Endodermal cell (in vitro differentiated cells): ENCODE measurements at regions not wholly inside any gene's neighbourhood (a gene's known extent, or its start where the extent isn't known, plus 50 kb on each side); places are given as distances from the start of the nearest gene placed in this dataset.

Experiments used
- DNase-seq: peaks from one replicate; pipeline ENCODE4 v3.0.0-alpha.2; 2017
- H3K27ac ChIP-seq: 2 replicates; pipeline ENCODE4 v1.5.1; 2013; ENCODE audit warnings: mild to moderate bottlenecking, low read depth, low read length, moderate library complexity
- H3K27me3 ChIP-seq: 2 replicates; pipeline ENCODE4 v1.6.1; 2013; ENCODE audit warnings: mild to moderate bottlenecking, low read length, moderate library complexity; ENCODE audit not compliant: insufficient read depth, control insufficient read depth, poor library complexity, severe bottlenecking
- H3K36me3 ChIP-seq: 2 replicates; pipeline ENCODE4 v1.7.0; 2013; ENCODE audit warnings: mild to moderate bottlenecking, low read length, moderate library complexity; ENCODE audit not compliant: control insufficient read depth, insufficient read depth
- H3K4me1 ChIP-seq: one replicate; pipeline ENCODE4 v1.7.0; 2013; ENCODE audit warnings: low read length; ENCODE audit not compliant: control insufficient read depth, insufficient read depth
- H3K4me3 ChIP-seq: 2 replicates; pipeline ENCODE4 v1.5.1; 2013; ENCODE audit warnings: mild to moderate bottlenecking, low read length, moderate library complexity
- H3K9ac ChIP-seq: 2 replicates; pipeline ENCODE4 v1.6.1; 2013; ENCODE audit warnings: mild to moderate bottlenecking, low read length, moderate library complexity; ENCODE audit not compliant: poor library complexity, severe bottlenecking; ENCODE audit errors: extremely low read depth
- H3K9me3 ChIP-seq: 2 replicates; pipeline ENCODE4 v1.6.1; 2013; ENCODE audit warnings: mild to moderate bottlenecking, low read length, moderate library complexity; ENCODE audit not compliant: control insufficient read depth
- H3K27ac Mint-ChIP-seq: 2 replicates; pipeline ENCODE4 v1.8.0; 2020; ENCODE audit warnings: mixed read lengths
- H3K27me3 Mint-ChIP-seq: 2 replicates; pipeline ENCODE4 v1.8.0; 2021; ENCODE audit warnings: mild to moderate bottlenecking, mixed read lengths; ENCODE audit not compliant: insufficient read depth
- H3K36me3 Mint-ChIP-seq: 2 replicates; pipeline ENCODE4 v1.8.0; 2020; ENCODE audit warnings: low read depth, mixed read lengths
- H3K4me1 Mint-ChIP-seq: 2 replicates; pipeline ENCODE4 v1.8.0; 2020; ENCODE audit warnings: mixed read lengths
- H3K4me3 Mint-ChIP-seq: 2 replicates; pipeline ENCODE4 v1.8.0; 2020; ENCODE audit warnings: mild to moderate bottlenecking, moderate library complexity, mixed read lengths
- H3K9me3 Mint-ChIP-seq: 2 replicates; pipeline ENCODE4 v1.8.0; 2020; ENCODE audit warnings: mild to moderate bottlenecking, mixed read lengths
- CTCF ChIP-seq: fragments of 200-600 bp; sonication (generic); conservative IDR thresholded peaks from 2 replicates; pipeline ENCODE4 v1.5.0; 2021; ENCODE audit warnings: antibody characterized with exemption, mild to moderate bottlenecking
- WGBS, 2 experiments: methylation state at CpG; one replicate each; pipeline versions ENCODE4 v1.1.5 to v1.1.7; 2013; ENCODE audit warnings: missing lambda C conversion rate in 2 of 2, mixed read lengths in 1 of 2; ENCODE audit not compliant: insufficient coverage in 1 of 2, insufficient read length in 1 of 2; 5-methylcytosine and 5-hydroxymethylcytosine counted together

GRCh38 chr5:90109285-90109684 is 300.3 kb downstream of the CETN3 start:
- Mint-ChIP-seq H3K4me1 (peaks cover 8% of the 10 kb centered on the region), H3K27me3 (no peaks in the 10 kb centered on the region), H3K27ac (no peak overlapping the region)

GRCh38 chr5:90099099-90099498 is 310.5 kb downstream of the CETN3 start:
- Mint-ChIP-seq H3K4me3 (no peak overlapping the region), H3K36me3 (no peaks in the 10 kb centered on the region), H3K9me3 (peaks cover under 1% of the 10 kb centered on the region), H3K27me3 (no peaks in the 10 kb centered on the region), H3K27ac (no peak overlapping the region), H3K4me1 (peaks cover 6% of the 10 kb centered on the region)
- TF ChIP-seq CTCF = no peak
- H3K27me3 ChIP-seq = no peaks in the 10 kb centered on the region
- DNase-seq = no peak
- H3K36me3 ChIP-seq = no peaks in the 10 kb centered on the region
- H3K27ac ChIP-seq = no peak overlapping the region
- no peak overlapping the region for H3K4me3 ChIP-seq
- peaks cover 3% of the 10 kb centered on the region for H3K4me1 ChIP-seq
- H3K9me3 ChIP-seq = no peaks in the 10 kb centered on the region
- H3K9ac ChIP-seq = no peak overlapping the region

More at GRCh38 chr5:90109285-90109684, 300.3 kb downstream of the CETN3 start:
- TF ChIP-seq CTCF = no peak
- DNase-seq = no peak
- Histone ChIP-seq H3K27me3 (no peaks in the 10 kb centered on the region), H3K4me1 (no peaks in the 10 kb centered on the region), H3K9ac (no peak overlapping the region), H3K27ac (no peak overlapping the region), H3K9me3 (peaks cover 5% of the 10 kb centered on the region), H3K36me3 (no peaks in the 10 kb centered on the region), H3K4me3 (no peak overlapping the region)
- 0 to 42% methylated on average over 1 to 2 of the region's 2 CpGs for WGBS, 2 experiments
- Mint-ChIP-seq H3K9me3 (peaks cover 18% of the 10 kb centered on the region), H3K4me3 (no peak overlapping the region), H3K36me3 (no peaks in the 10 kb centered on the region)

- TF ChIP-seq CTCF = no peak
- Mint-ChIP-seq H3K27ac (no peak overlapping the region), H3K9me3 (no peaks in the 10 kb centered on the region), H3K36me3 (no peaks in the 10 kb centered on the region), H3K4me1 (peaks cover 6% of the 10 kb centered on the region), H3K4me3 (no peak overlapping the region), H3K27me3 (no peaks in the 10 kb centered on the region)
- no peak for DNase-seq
- H3K4me1 ChIP-seq = peaks cover 3% of the 10 kb centered on the region
- H3K27ac ChIP-seq = no peak overlapping the region
- H3K9me3 ChIP-seq = no peaks in the 10 kb centered on the region
- no peaks in the 10 kb centered on the region for H3K36me3 ChIP-seq
- 93 to 100% methylated on average over 4 of the region's 4 CpGs for WGBS, 2 experiments
- H3K4me3 ChIP-seq = no peak overlapping the region
- H3K9ac ChIP-seq = no peak overlapping the region
- H3K27me3 ChIP-seq = no peaks in the 10 kb centered on the region
Measured at GRCh38 chr5:90097082-90097477, 312.5 kb downstream of the CETN3 start.
